ENCODE measurements at regions not wholly inside any gene's neighbourhood (a gene's known extent, or its start where the extent isn't known, plus 50 kb on each side); places are given as distances from the start of the nearest gene placed in this dataset.

GRCh38 chr9:79924836-79925235 is 353.1 kb downstream of the TLE4 start:
- H3K27me3 ChIP-seq (ENCODE audit: control insufficient read depth in 2 of 2, insufficient read depth in 2 of 2, low read length in 2 of 2) = no peaks in the 10 kb centered on the region
- H2AFZ ChIP-seq (ENCODE audit: low read depth, low read length) = no peak overlapping the region
- no peak for FAIRE-seq
- no peak overlapping the region for H3K4me3 ChIP-seq (replicated peaks in 1 of 3; ENCODE audit: insufficient read depth in 1 of 3, low read depth in 1 of 3, low read length in 3 of 3)
- no peaks in the 10 kb centered on the region for H3K9me3 ChIP-seq (replicated peaks; ENCODE audit: control insufficient read depth, insufficient read depth, low read length)
- H3K4me2 ChIP-seq (ENCODE audit: insufficient read depth, low read length) = no peak overlapping the region
- intact Hi-C loops (cut with micrococcal nuclease) = no loop called here
- no peaks in the 10 kb centered on the region for H3K36me3 ChIP-seq (ENCODE audit: control insufficient read depth in 2 of 2, extremely low read depth in 1 of 2, insufficient read depth in 2 of 2, low read length in 2 of 2)
- H3K9ac ChIP-seq (replicated peaks; ENCODE audit: extremely low read depth, insufficient read depth, low read length) = no peak overlapping the region
- DNase-seq (ENCODE audit: low read depth, low spot score) = no peak
- no peak overlapping the region for H3K27ac ChIP-seq (ENCODE audit: insufficient read depth, low read depth, low read length)
- ChIA-PET CTCF (no interaction called here), POLR2A (no interaction called here)
- TF ChIP-seq JUN (IDR thresholded peaks at IDR 0.05; ENCODE audit: borderline replicate concordance, insufficient read depth, insufficient read length, low read depth) (no peak), MYC (IDR thresholded peaks at IDR 0.05; ENCODE audit: low read depth, low read length) (no peak), CTCF (IDR thresholded peaks at IDR 0.05; ENCODE audit: extremely low read depth in 1 of 2, insufficient read depth in 1 of 2, low read depth in 1 of 2, low read length in 2 of 2) (no peak), POLR2AphosphoS5 (IDR thresholded peaks at IDR 0.05; ENCODE audit: insufficient read depth, low read depth, low read length) (no peak), FOS (IDR thresholded peaks at IDR 0.05; ENCODE audit: borderline replicate concordance, insufficient read depth, low read length) (no peak), POLR2A (IDR thresholded peaks at IDR 0.05; ENCODE audit: low read depth, low read length) (no peak), EZH2 (IDR thresholded peaks at IDR 0.05; ENCODE audit: borderline replicate concordance, low read depth, low read length, severe bottlenecking) (no peak), GATA2 (IDR thresholded peaks at IDR 0.05; ENCODE audit: insufficient read depth, insufficient read length, low read depth, low read length) (no peak), MAX (IDR thresholded peaks at IDR 0.05; ENCODE audit: insufficient read depth, insufficient read length) (no peak)
- H3K9me1 ChIP-seq (replicated peaks; ENCODE audit: control insufficient read depth, extremely low read depth, insufficient read depth, low read length) = no peaks in the 10 kb centered on the region
- BruUV-seq (replicated peaks) = no TSS peak
- no peaks in the 10 kb centered on the region for H3K4me1 ChIP-seq (ENCODE audit: control insufficient read depth, extremely low read depth, insufficient read depth, low read length)
- H4K20me1 ChIP-seq (replicated peaks; ENCODE audit: control insufficient read depth, extremely low read depth, insufficient read depth, low read length) = no peaks in the 10 kb centered on the region
- dilution Hi-C loops (cut with MboI; ENCODE audit: extremely low pct_ligation_motif_present, low sequenced_read_pairs) = no loop called here
- no peaks in the 10 kb centered on the region for H3K79me2 ChIP-seq (ENCODE audit: control insufficient read depth, insufficient read depth, low read length)
